Hepatocyte (in vitro differentiated cells): ENCODE measurements at regions not wholly inside any gene's neighbourhood (a gene's known extent, or its start where the extent isn't known, plus 50 kb on each side); places are given as distances from the start of the nearest gene placed in this dataset.

Source experiments
- CTCF ChIP-seq: fragments of 200-600 bp; sonication (generic); IDR thresholded peaks from 2 replicates; pipeline ENCODE4 v1.5.1; 2016; ENCODE audit warnings: antibody characterized with exemption, mild to moderate bottlenecking; ENCODE audit not compliant: poor library complexity
- EZH2 ChIP-seq: fragments of 200-600 bp; sonication (generic); IDR thresholded peaks from 2 replicates; pipeline ENCODE4 v1.6.1; 2016; ENCODE audit warnings: antibody characterized with exemption, mild to moderate bottlenecking, borderline replicate concordance
- EZH2phosphoT487 ChIP-seq: fragments of 200-600 bp; sonication (generic); IDR thresholded peaks from one replicate; pipeline ENCODE4 v1.6.1; 2018; ENCODE audit warnings: antibody characterized with exemption, mild to moderate bottlenecking, low read depth, moderate library complexity; ENCODE audit not compliant: unreplicated experiment, severe bottlenecking

- no peak for TF ChIP-seq CTCF
- TF ChIP-seq EZH2: no peak
- no peak for TF ChIP-seq EZH2phosphoT487
Observed at GRCh38 chr13:44120043-44120442, 240.3 kb downstream of the LACC1 start.
